OCI-LY7 (cell line): ENCODE measurements at regions not wholly inside any gene's neighbourhood (a gene's known extent, or its start where the extent isn't known, plus 50 kb on each side); places are given as distances from the start of the nearest gene placed in this dataset.

Experiments
- BruUV-seq: library from RNA; stranded (reverse); fragments of 400-500 nt; replicated peaks from 2 replicates; lab custom pipeline; 2021; lab: Mats Ljungman, UMichigan
- CTCF ChIA-PET: fragments of 300-600 bp; sonication (Branson Sonifier 250); formaldehyde crosslinking; loops from one replicate; lab custom pipeline; 2022; ENCODE audit warnings: antibody characterized with exemption; ENCODE audit not compliant: unreplicated experiment; lab: Charles Lee
- POLR2A ChIA-PET: fragments of 300-600 bp; sonication (Branson Sonifier 250); formaldehyde crosslinking; loops from one replicate; lab custom pipeline; 2022; ENCODE audit warnings: antibody characterized with exemption; lab: Charles Lee
- DNase-seq: peaks from one replicate; pipeline ENCODE4 v3.0.0-alpha.2; 2015; ENCODE audit warnings: low spot score
- H2AFZ ChIP-seq: fragments of 200-600 bp; sonication (generic), shearing (Covaris generic); 2 replicates; pipeline ENCODE4 v1.6.1; 2014; ENCODE audit warnings: mild to moderate bottlenecking, antibody characterized with exemption, low read length, moderate library complexity
- H3K27ac ChIP-seq: fragments of 200-600 bp; sonication (generic); 2 replicates; pipeline ENCODE4 v1.5.1; 2014; ENCODE audit warnings: mixed run types, low read depth, mild to moderate bottlenecking, moderate library complexity, low read length, inconsistent platforms; ENCODE audit not compliant: poor library complexity, severe bottlenecking
- H3K36me3 ChIP-seq: fragments of 200-600 bp; sonication (generic); 2 replicates; pipeline ENCODE4 v1.6.1; 2014; ENCODE audit warnings: mild to moderate bottlenecking, antibody characterized with exemption, low read length, moderate library complexity, mixed read lengths; ENCODE audit not compliant: insufficient read depth
- H3K4me1 ChIP-seq: fragments of 200-600 bp; sonication (generic); 2 replicates; pipeline ENCODE4 v1.5.1; 2014; ENCODE audit warnings: mild to moderate bottlenecking, low read length; ENCODE audit not compliant: insufficient read depth, poor library complexity, severe bottlenecking
- H3K4me2 ChIP-seq: fragments of 200-600 bp; sonication (generic); 2 replicates; pipeline ENCODE4 v1.6.1; 2014; ENCODE audit warnings: mild to moderate bottlenecking, low read length
- H3K4me3 ChIP-seq: fragments of 200-600 bp; sonication (generic); 2 replicates; pipeline ENCODE4 v1.5.1; 2014; ENCODE audit warnings: mild to moderate bottlenecking, low read depth, low read length; ENCODE audit not compliant: poor library complexity, severe bottlenecking
- H3K79me2 ChIP-seq: fragments of 200-600 bp; sonication (generic); 2 replicates; pipeline ENCODE4 v1.6.1; 2016; ENCODE audit warnings: low read depth, mild to moderate bottlenecking, low read length, moderate library complexity, mixed read lengths; ENCODE audit not compliant: insufficient read depth
- H3K9me2 ChIP-seq: fragments of 200-600 bp; sonication (generic); 2 replicates; pipeline ENCODE4 v1.6.1; 2016; ENCODE audit warnings: mild to moderate bottlenecking, low read length, mixed read lengths; ENCODE audit not compliant: insufficient read depth
- H3K9me3 ChIP-seq: fragments of 200-600 bp; sonication (generic); 2 replicates; pipeline ENCODE4 v1.6.1; 2014; ENCODE audit warnings: mild to moderate bottlenecking, mixed run types, low read length, mixed read lengths
- H4K20me1 ChIP-seq: fragments of 200-600 bp; sonication (generic); 2 replicates; pipeline ENCODE4 v1.6.1; 2014; ENCODE audit warnings: mild to moderate bottlenecking, antibody characterized with exemption, low read length, moderate library complexity, mixed read lengths; ENCODE audit not compliant: insufficient read depth
- CTCF ChIP-seq: fragments of 200-600 bp; sonication (generic); conservative IDR thresholded peaks from 2 replicates; pipeline ENCODE4 v1.5.1; 2014; ENCODE audit warnings: mild to moderate bottlenecking, antibody characterized with exemption, low read length, moderate library complexity, mixed read lengths
- EZH2phosphoT487 ChIP-seq: fragments of 200-600 bp; sonication (generic); IDR thresholded peaks from 2 replicates; pipeline ENCODE4 v1.6.1; 2018; ENCODE audit warnings: low read depth, borderline replicate concordance, mild to moderate bottlenecking, mixed run types, antibody characterized with exemption, low read length, moderate library complexity, mixed read lengths
- intact Hi-C: fragments of 100-400 bp; cut with micrococcal nuclease; formaldehyde crosslinking; loops from one replicate; pipeline ENCODE4 v1.10.0; 2022; ENCODE audit not compliant: unreplicated experiment

- TF ChIP-seq EZH2phosphoT487 (no peak), CTCF (no peak)
- Histone ChIP-seq H3K4me2 (no peak overlapping the region), H3K9me3 (no peaks in the 10 kb centered on the region), H3K9me2 (no peaks in the 10 kb centered on the region), H3K36me3 (no peaks in the 10 kb centered on the region), H4K20me1 (no peaks in the 10 kb centered on the region), H3K4me3 (no peak overlapping the region), H3K27ac (no peak overlapping the region), H2AFZ (no peak overlapping the region), H3K4me1 (no peaks in the 10 kb centered on the region), H3K79me2 (no peaks in the 10 kb centered on the region)
- ChIA-PET POLR2A (no interaction called here), CTCF (no interaction called here)
- DNase-seq, result no peak
- intact Hi-C loops, result no loop called here
- no TSS peak for BruUV-seq
Measured at GRCh38 chr9:115182264-115182663, 64.3 kb upstream of the TNC start.

GRCh38 chr9:115183436-115183835, 65.5 kb upstream of the TNC start:
- DNase-seq, result no peak
- no peak for TF ChIP-seq CTCF
- TF ChIP-seq EZH2phosphoT487, result no peak
- no peaks in the 10 kb centered on the region for H4K20me1 ChIP-seq
- no peaks in the 10 kb centered on the region for H3K9me2 ChIP-seq
- ChIA-PET POLR2A (interaction anchor here (0.6 kb wide), 1 partner anchor 87 kb away, joined by 3 read pairs; no protein-coding TSS in a partner anchor), CTCF (no interaction called here)
- H3K36me3 ChIP-seq, result no peaks in the 10 kb centered on the region
- no peaks in the 10 kb centered on the region for H3K9me3 ChIP-seq
- no peak overlapping the region for H3K27ac ChIP-seq
- BruUV-seq, result no TSS peak
- H3K4me2 ChIP-seq, result no peak overlapping the region
- intact Hi-C loops, result no loop called here
- H3K79me2 ChIP-seq, result no peaks in the 10 kb centered on the region
- no peak overlapping the region for H3K4me3 ChIP-seq
- no peak overlapping the region for H2AFZ ChIP-seq
- H3K4me1 ChIP-seq, result no peaks in the 10 kb centered on the region

- Histone ChIP-seq H4K20me1 (no peaks in the 10 kb centered on the region), H3K4me2 (no peak overlapping the region), H3K27ac (no peak overlapping the region), H3K79me2 (no peaks in the 10 kb centered on the region), H3K9me3 (no peaks in the 10 kb centered on the region), H3K9me2 (no peaks in the 10 kb centered on the region), H2AFZ (no peak overlapping the region), H3K36me3 (no peaks in the 10 kb centered on the region), H3K4me3 (no peak overlapping the region), H3K4me1 (no peaks in the 10 kb centered on the region)
- CTCF ChIA-PET, result no interaction called here
- DNase-seq, result no peak
- TF ChIP-seq CTCF, result no peak
- TF ChIP-seq EZH2phosphoT487, result no peak
- no TSS peak for BruUV-seq
- POLR2A ChIA-PET, result interaction anchor here (0.7 kb wide), 1 partner anchor 43 kb away, joined by 3 read pairs; no protein-coding TSS in a partner anchor
- intact Hi-C loops, result no loop called here
Measured at GRCh38 chr9:115189686-115190085, 71.7 kb upstream of the TNC start.
